Fibroblast of lung (primary cell): ENCODE measurements at regions not wholly inside any gene's neighbourhood (a gene's known extent, or its start where the extent isn't known, plus 50 kb on each side); places are given as distances from the start of the nearest gene placed in this dataset.

Source experiments
- DNase-seq, 2 donors: peaks; one replicate each; pipeline versions ENCODE4 v3.0.0 to v3.0.0-alpha.2; 2010; ENCODE audit warnings: low read depth in 2 of 2
- H2AFZ ChIP-seq: 2 replicates; pipeline ENCODE4 v1.5.1; 2012; ENCODE audit warnings: low read length, control low read depth, inconsistent platforms
- H3K27ac ChIP-seq: 2 replicates; pipeline ENCODE4 v1.5.1; 2011; ENCODE audit warnings: low read length, control low read depth; ENCODE audit not compliant: insufficient read depth
- H3K27me3 ChIP-seq: 2 replicates; pipeline ENCODE4 v1.5.1; 2011; ENCODE audit warnings: mild to moderate bottlenecking, low read length; ENCODE audit not compliant: control insufficient read depth, insufficient read depth
- H3K36me3 ChIP-seq: 2 replicates; pipeline ENCODE4 v1.5.1; 2011; ENCODE audit warnings: low read length; ENCODE audit not compliant: control insufficient read depth, insufficient read depth
- H3K4me1 ChIP-seq: 2 replicates; pipeline ENCODE4 v1.5.1; 2011; ENCODE audit warnings: low read length; ENCODE audit not compliant: control insufficient read depth, insufficient read depth; ENCODE audit errors: extremely low read depth
- H3K4me2 ChIP-seq: 2 replicates; pipeline ENCODE4 v1.5.1; 2011; ENCODE audit warnings: low read length, control low read depth; ENCODE audit not compliant: insufficient read depth; ENCODE audit errors: extremely low read depth
- H3K4me3 ChIP-seq, 4 experiments: fragments of 200-600 bp in 1 of 4; sonication (generic) in 1 of 4; replicated peaks in 1 of 4; 2 replicates each; pipeline ENCODE4 v1.5.1; 2011 to 2016; ENCODE audit warnings: low read length in 4 of 4, low read depth in 3 of 4, mild to moderate bottlenecking in 3 of 4, control low read depth in 2 of 4, inconsistent platforms in 1 of 4, mixed read lengths in 1 of 4; ENCODE audit not compliant: insufficient read depth in 1 of 4; ENCODE audit errors: control extremely low read depth in 1 of 4
- H3K79me2 ChIP-seq: 2 replicates; pipeline ENCODE4 v1.5.1; 2012; ENCODE audit warnings: mild to moderate bottlenecking, low read length, inconsistent platforms; ENCODE audit not compliant: control insufficient read depth, insufficient read depth
- H3K9ac ChIP-seq: 2 replicates; pipeline ENCODE4 v1.5.1; 2011; ENCODE audit warnings: mild to moderate bottlenecking, low read length, control low read depth; ENCODE audit not compliant: insufficient read depth
- H3K9me3 ChIP-seq: 2 replicates; pipeline ENCODE4 v1.5.1; 2012; ENCODE audit warnings: low read depth, low read length; ENCODE audit not compliant: control insufficient read depth, insufficient read depth
- H4K20me1 ChIP-seq: 2 replicates; pipeline ENCODE4 v1.5.1; 2011; ENCODE audit warnings: low read length; ENCODE audit not compliant: control insufficient read depth, insufficient read depth; ENCODE audit errors: extremely low read depth
- EZH2 ChIP-seq: IDR thresholded peaks from 2 replicates; pipeline ENCODE4 v1.5.1; 2012; ENCODE audit warnings: low read length, control low read depth, mild to moderate bottlenecking; ENCODE audit errors: missing control alignments
- TF ChIP-seq, protein P1 (sequence below), 2 donors: IDR thresholded peaks in 1 of 2; conservative IDR thresholded peaks in 1 of 2; 1 replicate in 1 of 2; 2 replicates in 1 of 2; pipeline ENCODE4 v1.5.1; 2011 to 2012; ENCODE audit warnings: low read length in 2 of 2, control low read depth in 1 of 2, inconsistent platforms in 1 of 2, low read depth in 1 of 2, mild to moderate bottlenecking in 1 of 2

DNA sequence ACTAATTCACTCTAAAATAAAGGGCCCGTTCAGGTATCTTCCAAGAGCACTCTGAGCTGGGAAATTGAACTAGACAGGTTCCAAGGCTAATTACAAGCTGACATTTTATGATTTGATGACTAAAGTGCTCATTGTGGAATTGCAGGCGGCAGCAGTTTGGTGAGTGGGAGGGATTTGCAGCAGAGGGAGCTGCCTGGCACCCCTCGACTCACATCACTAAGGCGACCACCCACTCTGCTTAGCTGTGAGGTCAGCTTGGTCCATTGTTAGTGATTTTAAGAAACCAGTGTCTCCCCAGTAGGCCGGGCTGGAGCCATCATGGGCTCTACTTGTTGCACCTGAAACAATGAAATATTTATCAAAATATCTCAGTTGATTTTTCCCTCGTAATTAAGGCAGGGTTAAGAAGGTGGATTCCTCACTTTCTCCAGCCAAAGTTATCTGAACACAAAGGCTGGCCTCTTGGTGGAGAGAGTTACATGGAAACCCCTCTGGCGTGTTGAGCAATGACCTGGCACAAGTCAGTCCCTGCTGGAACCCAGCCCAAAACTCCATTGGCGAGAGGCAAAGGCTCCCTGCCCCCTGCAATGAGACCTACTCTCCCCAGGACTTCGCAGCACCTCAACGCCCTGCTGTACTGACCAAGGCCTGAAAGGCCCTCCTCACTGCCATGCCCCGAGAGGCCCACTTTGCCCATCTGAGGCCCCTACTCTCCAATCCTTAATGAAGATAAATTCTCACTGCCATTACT is 65.0 kb upstream of the ATP2B2 start:
- Histone ChIP-seq H3K4me3 (no peak overlapping the region), H3K27ac (no peak overlapping the region), H3K9ac (no peak overlapping the region), H3K4me1 (no peaks in the 10 kb centered on the region), H3K36me3 (no peaks in the 10 kb centered on the region), H2AFZ (no peak overlapping the region), H3K4me2 (no peak overlapping the region), H4K20me1 (no peaks in the 10 kb centered on the region), H3K27me3 (no peaks in the 10 kb centered on the region), H3K9me3 (no peaks in the 10 kb centered on the region), H3K79me2 (no peaks in the 10 kb centered on the region)
- no peak for TF ChIP-seq EZH2
- TF ChIP-seq, protein P1, sequence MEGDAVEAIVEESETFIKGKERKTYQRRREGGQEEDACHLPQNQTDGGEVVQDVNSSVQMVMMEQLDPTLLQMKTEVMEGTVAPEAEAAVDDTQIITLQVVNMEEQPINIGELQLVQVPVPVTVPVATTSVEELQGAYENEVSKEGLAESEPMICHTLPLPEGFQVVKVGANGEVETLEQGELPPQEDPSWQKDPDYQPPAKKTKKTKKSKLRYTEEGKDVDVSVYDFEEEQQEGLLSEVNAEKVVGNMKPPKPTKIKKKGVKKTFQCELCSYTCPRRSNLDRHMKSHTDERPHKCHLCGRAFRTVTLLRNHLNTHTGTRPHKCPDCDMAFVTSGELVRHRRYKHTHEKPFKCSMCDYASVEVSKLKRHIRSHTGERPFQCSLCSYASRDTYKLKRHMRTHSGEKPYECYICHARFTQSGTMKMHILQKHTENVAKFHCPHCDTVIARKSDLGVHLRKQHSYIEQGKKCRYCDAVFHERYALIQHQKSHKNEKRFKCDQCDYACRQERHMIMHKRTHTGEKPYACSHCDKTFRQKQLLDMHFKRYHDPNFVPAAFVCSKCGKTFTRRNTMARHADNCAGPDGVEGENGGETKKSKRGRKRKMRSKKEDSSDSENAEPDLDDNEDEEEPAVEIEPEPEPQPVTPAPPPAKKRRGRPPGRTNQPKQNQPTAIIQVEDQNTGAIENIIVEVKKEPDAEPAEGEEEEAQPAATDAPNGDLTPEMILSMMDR (conservative IDR thresholded peaks at IDR 0.05 in 1 of 2, IDR thresholded peaks at IDR 0.05 in 1 of 2; ENCODE audit: low read depth in 1 of 2, low read length in 2 of 2): no peak
- DNase-seq: peak in 1 of 2 donors; percentile 14

DNA sequence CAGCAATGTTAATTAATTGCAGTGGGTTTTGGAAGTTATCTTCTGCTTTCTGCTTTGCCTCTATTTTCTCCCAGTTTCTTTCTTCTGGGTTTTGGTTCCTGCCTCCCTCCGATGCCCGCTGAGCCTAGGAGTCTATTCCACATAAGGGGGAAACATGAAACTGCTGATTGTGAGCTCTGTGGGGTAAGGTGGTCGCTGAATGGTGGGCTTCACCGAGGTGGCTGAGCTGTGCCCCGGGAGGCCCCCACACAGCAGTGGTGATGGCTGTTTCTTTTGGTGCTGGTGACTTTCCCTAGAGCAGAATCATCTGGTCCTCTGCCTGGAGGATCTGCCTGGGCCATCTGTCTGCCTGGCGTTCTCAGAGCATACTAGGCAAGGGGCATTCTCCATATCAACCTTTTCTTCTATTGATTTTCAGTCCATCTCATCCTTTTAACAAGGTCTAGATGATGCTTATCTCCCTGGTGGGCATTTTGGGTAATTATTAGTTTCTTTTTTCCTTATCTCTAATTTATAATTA is 68.8 kb upstream of the ATP2B2 start:
- no peak overlapping the region for H2AFZ ChIP-seq
- no peak overlapping the region for H3K27ac ChIP-seq
- H3K9ac ChIP-seq: no peak overlapping the region
- no peaks in the 10 kb centered on the region for H3K27me3 ChIP-seq
- H3K79me2 ChIP-seq: no peaks in the 10 kb centered on the region
- no peaks in the 10 kb centered on the region for H4K20me1 ChIP-seq
- DNase-seq: no peak
- no peak for TF ChIP-seq EZH2
- TF ChIP-seq, protein P1 (conservative IDR thresholded peaks at IDR 0.05 in 1 of 2, IDR thresholded peaks at IDR 0.05 in 1 of 2; ENCODE audit: low read depth in 1 of 2, low read length in 2 of 2): no peak
- no peaks in the 10 kb centered on the region for H3K4me1 ChIP-seq
- H3K4me2 ChIP-seq: no peak overlapping the region
- H3K36me3 ChIP-seq: no peaks in the 10 kb centered on the region
- H3K4me3 ChIP-seq: no peak overlapping the region
- H3K9me3 ChIP-seq: no peaks in the 10 kb centered on the region

DNA sequence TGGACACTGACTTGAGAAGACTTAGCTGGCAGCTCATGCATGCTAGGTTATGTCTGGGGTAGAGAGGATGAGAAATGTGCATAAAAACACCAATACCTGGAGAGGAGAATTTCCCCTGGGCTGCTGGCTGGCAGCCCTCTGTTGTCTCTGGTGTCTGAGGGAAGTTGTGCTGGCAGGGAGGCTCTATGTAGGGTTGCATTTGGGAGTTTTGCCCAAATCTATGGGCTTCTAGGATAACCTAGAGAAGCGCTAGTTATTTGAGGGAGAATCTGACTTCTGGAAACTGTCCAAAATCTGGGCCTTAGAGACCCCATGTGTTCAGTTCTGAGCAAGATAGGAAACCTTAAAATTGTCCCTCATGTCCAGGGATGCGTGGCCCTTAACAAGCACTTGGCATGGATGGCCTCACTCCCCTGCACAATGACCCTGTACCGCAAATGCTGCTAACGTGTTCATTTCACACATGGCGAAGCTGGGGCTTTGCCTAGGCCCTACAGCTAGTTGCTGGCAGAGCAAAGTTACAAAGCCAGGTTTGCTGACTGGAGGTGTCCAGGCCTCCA is 70.3 kb upstream of the ATP2B2 start:
- Histone ChIP-seq H3K27ac (no peak overlapping the region), H3K36me3 (no peaks in the 10 kb centered on the region), H2AFZ (no peak overlapping the region), H3K27me3 (no peaks in the 10 kb centered on the region), H3K9ac (no peak overlapping the region), H4K20me1 (no peaks in the 10 kb centered on the region), H3K79me2 (no peaks in the 10 kb centered on the region), H3K4me1 (no peaks in the 10 kb centered on the region), H3K4me3 (no peak overlapping the region), H3K4me2 (no peak overlapping the region), H3K9me3 (no peaks in the 10 kb centered on the region)
- TF ChIP-seq, protein P1 (conservative IDR thresholded peaks at IDR 0.05 in 1 of 2, IDR thresholded peaks at IDR 0.05 in 1 of 2; ENCODE audit: low read depth in 1 of 2, low read length in 2 of 2): no peak
- TF ChIP-seq EZH2: no peak
- no peak for DNase-seq
